Epithelial cell of esophagus (primary cell): ENCODE measurements at regions not wholly inside any gene's neighbourhood (a gene's known extent, or its start where the extent isn't known, plus 50 kb on each side); places are given as distances from the start of the nearest gene placed in this dataset.

Source experiments
- DNase-seq: peaks from one replicate; pipeline ENCODE4 v3.0.0; 2010; ENCODE audit warnings: low read depth
- H3K4me3 ChIP-seq: 2 replicates; pipeline ENCODE4 v1.5.1; 2011; ENCODE audit warnings: mild to moderate bottlenecking, low read length, control low read depth
- TF ChIP-seq, protein P1 (sequence below): IDR thresholded peaks from 2 replicates; pipeline ENCODE4 v1.5.1; 2011; ENCODE audit warnings: low read depth, mild to moderate bottlenecking, low read length, control low read depth, inconsistent platforms; ENCODE audit not compliant: insufficient read depth; ENCODE audit errors: missing control alignments

DNA sequence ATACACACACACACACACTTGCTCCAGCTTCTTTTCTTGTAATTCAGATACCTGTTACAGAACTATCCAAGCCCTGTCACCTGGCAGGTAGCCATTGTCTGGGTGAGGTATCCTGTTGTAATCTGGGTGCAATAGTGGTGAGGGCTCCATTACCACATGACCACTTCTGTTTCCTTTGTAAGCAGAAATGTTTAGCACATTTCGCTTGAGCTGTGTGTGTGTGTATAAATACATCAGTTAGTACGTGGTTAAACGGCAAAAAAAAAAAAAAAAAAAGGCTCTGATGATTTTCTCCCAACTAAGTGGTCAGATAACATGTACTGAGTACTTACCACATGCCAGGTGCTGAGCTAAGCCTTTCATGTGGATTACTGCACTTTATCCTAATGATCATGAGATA, 129.3 kb upstream of the SSTR1 start:
- DNase-seq = no peak
- TF ChIP-seq, protein P1, sequence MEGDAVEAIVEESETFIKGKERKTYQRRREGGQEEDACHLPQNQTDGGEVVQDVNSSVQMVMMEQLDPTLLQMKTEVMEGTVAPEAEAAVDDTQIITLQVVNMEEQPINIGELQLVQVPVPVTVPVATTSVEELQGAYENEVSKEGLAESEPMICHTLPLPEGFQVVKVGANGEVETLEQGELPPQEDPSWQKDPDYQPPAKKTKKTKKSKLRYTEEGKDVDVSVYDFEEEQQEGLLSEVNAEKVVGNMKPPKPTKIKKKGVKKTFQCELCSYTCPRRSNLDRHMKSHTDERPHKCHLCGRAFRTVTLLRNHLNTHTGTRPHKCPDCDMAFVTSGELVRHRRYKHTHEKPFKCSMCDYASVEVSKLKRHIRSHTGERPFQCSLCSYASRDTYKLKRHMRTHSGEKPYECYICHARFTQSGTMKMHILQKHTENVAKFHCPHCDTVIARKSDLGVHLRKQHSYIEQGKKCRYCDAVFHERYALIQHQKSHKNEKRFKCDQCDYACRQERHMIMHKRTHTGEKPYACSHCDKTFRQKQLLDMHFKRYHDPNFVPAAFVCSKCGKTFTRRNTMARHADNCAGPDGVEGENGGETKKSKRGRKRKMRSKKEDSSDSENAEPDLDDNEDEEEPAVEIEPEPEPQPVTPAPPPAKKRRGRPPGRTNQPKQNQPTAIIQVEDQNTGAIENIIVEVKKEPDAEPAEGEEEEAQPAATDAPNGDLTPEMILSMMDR = no peak
- H3K4me3 ChIP-seq = no peak overlapping the region

DNA sequence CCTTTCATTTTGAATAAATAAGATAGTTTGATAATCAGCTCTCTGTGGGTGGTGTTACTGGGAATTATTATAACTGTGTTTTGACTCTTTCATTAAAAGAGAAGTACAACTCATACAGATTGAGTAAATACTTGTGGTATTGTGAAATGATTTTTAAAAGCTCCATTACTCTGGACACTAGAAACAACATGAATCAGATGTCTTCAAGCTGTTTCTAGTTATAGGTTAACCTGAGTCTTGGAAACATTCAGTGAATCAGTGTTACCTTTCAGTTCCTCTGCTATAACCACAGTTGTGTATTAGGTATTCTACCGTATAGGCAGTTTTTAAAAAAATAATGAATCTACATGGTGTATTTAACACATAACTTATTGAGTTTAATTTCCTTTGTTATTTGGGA, 128.4 kb upstream of the SSTR1 start:
- H3K4me3 ChIP-seq = no peak overlapping the region
- TF ChIP-seq, protein P1 = no peak
- DNase-seq = peak; percentile 8

DNA sequence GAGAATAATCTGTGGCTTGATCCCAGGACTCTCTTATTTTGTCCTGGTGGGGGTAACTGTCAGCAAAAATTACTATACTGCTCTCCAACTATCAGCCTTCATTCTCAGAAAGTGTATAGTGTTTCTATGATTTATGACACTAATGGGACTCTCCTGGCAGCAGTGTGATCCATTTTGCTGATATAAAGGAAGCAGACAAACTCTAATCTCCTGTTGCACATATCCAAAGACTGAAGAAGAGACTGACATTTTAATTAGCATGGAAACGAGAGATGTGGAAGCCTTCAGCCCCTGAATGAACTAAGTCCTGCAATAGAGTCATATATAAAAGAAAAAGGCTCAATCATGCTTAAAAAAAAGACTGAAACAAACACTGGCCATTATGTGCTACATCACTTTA, 127.8 kb upstream of the SSTR1 start:
- TF ChIP-seq, protein P1 = no peak
- H3K4me3 ChIP-seq = no peak overlapping the region
- no peak for DNase-seq

GRCh38 chr14:38080696-38081095, 127.0 kb upstream of the SSTR1 start:
- DNase-seq = no peak
- no peak overlapping the region for H3K4me3 ChIP-seq
- TF ChIP-seq, protein P1 = no peak

- TF ChIP-seq, protein P1 = no peak
- no peak for DNase-seq
Observed at GRCh38 chr14:38083039-38083438, 124.7 kb upstream of the SSTR1 start.

DNA sequence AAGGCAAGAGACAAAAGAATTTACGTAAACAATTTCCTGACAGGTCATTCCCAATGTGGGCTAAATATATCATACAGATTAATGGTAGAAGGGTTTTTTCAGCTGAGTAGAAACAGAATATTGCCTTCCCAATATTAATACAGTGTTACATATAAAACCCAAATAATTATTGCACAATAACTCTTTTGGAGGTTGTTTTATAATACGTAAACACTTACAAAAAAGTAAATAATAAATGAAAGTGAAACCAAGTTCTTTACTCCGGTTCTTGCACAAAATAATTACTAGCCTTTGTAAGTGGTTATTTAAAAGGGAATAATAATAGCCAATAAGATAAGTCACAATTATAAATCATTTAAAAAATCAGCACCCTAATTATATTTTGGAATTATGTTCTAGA, 118.6 kb upstream of the SSTR1 start:
- no peak overlapping the region for H3K4me3 ChIP-seq
- DNase-seq = no peak
- TF ChIP-seq, protein P1 = no peak

More at GRCh38 chr14:38083039-38083438, 124.7 kb upstream of the SSTR1 start:
- no peak overlapping the region for H3K4me3 ChIP-seq

- TF ChIP-seq, protein P1 = no peak
- H3K4me3 ChIP-seq = no peak overlapping the region
- no peak for DNase-seq
Observed at GRCh38 chr14:38090506-38090905, 117.2 kb upstream of the SSTR1 start.
